GM12878 (cell line): ENCODE measurements at regions not wholly inside any gene's neighbourhood (a gene's known extent, or its start where the extent isn't known, plus 50 kb on each side); places are given as distances from the start of the nearest gene placed in this dataset.

Experiments used
- ATAC-seq: fragments of 200-7000 bp; cut with Tn5 transposase; 3 replicates; pipeline ENCODE4 v1.9.1; 2020; ENCODE audit warnings: mild to moderate bottlenecking, moderate library complexity
- BruUV-seq: library from RNA; stranded (reverse); fragments of 400-500 nt; replicated peaks from 2 replicates; lab custom pipeline; 2021; lab: Mats Ljungman, UMichigan
- CTCF ChIA-PET: fragments of 300-600 bp; sonication (Branson Sonifier 250); formaldehyde crosslinking; extraction: SDS; loops from one replicate; lab custom pipeline; 2021; ENCODE audit warnings: inconsistent platforms; lab: Yijun Ruan, JAX
- POLR2A ChIA-PET: fragments of 350-600 bp; formaldehyde crosslinking; extraction: SDS; loops from one replicate; lab custom pipeline; 2021; ENCODE audit warnings: inconsistent platforms; lab: Charles Lee
- RAD21 ChIA-PET: fragments of 300-600 bp; sonication (Branson Sonifier 250); formaldehyde crosslinking; loops from one replicate; lab custom pipeline; 2023; ENCODE audit warnings: antibody characterized with exemption; ENCODE audit not compliant: unreplicated experiment; lab: Charles Lee
- SMC1A ChIA-PET: fragments of 300-600 bp; sonication (Branson Sonifier 250); formaldehyde crosslinking; loops from one replicate; lab custom pipeline; 2023; ENCODE audit not compliant: unreplicated experiment, uncharacterized antibody; lab: Charles Lee
- DNase-seq: peaks from one replicate; pipeline ENCODE4 v3.0.0-alpha.2; 2011; ENCODE audit warnings: low read depth, low spot score
- FAIRE-seq: peaks from 3 replicates; lab custom pipeline; 2011; peaks lifted over from hg19 to GRCh38; lab: Jason Lieb, UNC
- H2AFZ ChIP-seq: 2 replicates; pipeline ENCODE4 v1.6.0; 2011; ENCODE audit warnings: low read depth, low read length, control low read depth; ENCODE audit not compliant: control insufficient read depth
- H3K27ac ChIP-seq: 2 replicates; pipeline ENCODE4 v1.5.1; 2011; ENCODE audit warnings: control low read depth; ENCODE audit not compliant: control insufficient read depth, insufficient read depth
- H3K27me3 ChIP-seq, 2 experiments: replicated peaks in 1 of 2; 2 replicates each; pipeline versions ENCODE4 v1.6.0 to v1.6.1; 2011; ENCODE audit warnings: low read length in 1 of 2; ENCODE audit not compliant: control insufficient read depth in 2 of 2, insufficient read depth in 2 of 2
- H3K36me3 ChIP-seq, 2 experiments: 2 replicates each; pipeline ENCODE4 v1.5.1; 2011; ENCODE audit warnings: low read length in 1 of 2; ENCODE audit not compliant: control insufficient read depth in 2 of 2, insufficient read depth in 2 of 2
- H3K4me1 ChIP-seq: 2 replicates; pipeline ENCODE4 v1.6.1; 2011; ENCODE audit warnings: mild to moderate bottlenecking, low read length, moderate library complexity, mixed read lengths; ENCODE audit not compliant: control insufficient read depth, insufficient read depth
- H3K4me2 ChIP-seq: 2 replicates; pipeline ENCODE4 v1.6.0; 2011; ENCODE audit warnings: control low read depth; ENCODE audit not compliant: control insufficient read depth, insufficient read depth
- H3K4me3 ChIP-seq: fragments of 200-600 bp; sonication (generic); 2 replicates; pipeline ENCODE4 v1.5.1; 2016
- H3K79me2 ChIP-seq: 2 replicates; pipeline ENCODE4 v1.6.0; 2011; ENCODE audit warnings: low read length; ENCODE audit not compliant: control insufficient read depth, insufficient read depth
- H3K9ac ChIP-seq: 2 replicates; pipeline ENCODE4 v1.8.0; 2011; ENCODE audit warnings: low read length, control low read depth, mixed read lengths; ENCODE audit not compliant: control insufficient read depth, insufficient read depth
- H3K9me3 ChIP-seq: replicated peaks from 3 replicates; pipeline ENCODE4 v1.5.1; 2011; ENCODE audit warnings: mild to moderate bottlenecking, low read length; ENCODE audit not compliant: control insufficient read depth, insufficient read depth
- H4K20me1 ChIP-seq: 2 replicates; pipeline ENCODE4 v1.6.0; 2011; ENCODE audit not compliant: control insufficient read depth, insufficient read depth
- ATF7 ChIP-seq: fragments of 450-650 bp; IDR thresholded peaks from 2 replicates; pipeline ENCODE4 v1.6.1; 2016; ENCODE audit warnings: low read depth, mild to moderate bottlenecking
- BMI1 ChIP-seq: fragments of 450-650 bp; IDR thresholded peaks from 2 replicates; pipeline ENCODE4 v1.6.1; 2016; ENCODE audit warnings: mild to moderate bottlenecking, moderate library complexity, borderline replicate concordance
- EED ChIP-seq: sonication (generic); IDR thresholded peaks from 2 replicates; pipeline ENCODE4 v1.6.1; 2016; ENCODE audit warnings: antibody characterized with exemption, low read depth
- FOS ChIP-seq: IDR thresholded peaks from 3 replicates; pipeline ENCODE4 v1.6.1; 2011; ENCODE audit warnings: borderline replicate concordance; ENCODE audit not compliant: insufficient read length; ENCODE audit errors: extremely low read depth
- KDM1A ChIP-seq: fragments of 200-600 bp; sonication (generic); IDR thresholded peaks from 2 replicates; pipeline ENCODE4 v1.6.1; 2016; ENCODE audit warnings: borderline replicate concordance
- MEF2B ChIP-seq: fragments of 450-650 bp; IDR thresholded peaks from 2 replicates; pipeline ENCODE4 v1.6.1; 2018; ENCODE audit warnings: mild to moderate bottlenecking, moderate library complexity; ENCODE audit not compliant: partially characterized antibody, poor library complexity, severe bottlenecking
- MTA2 ChIP-seq: fragments of 450-650 bp; IDR thresholded peaks from 2 replicates; pipeline ENCODE4 v1.6.1; 2016; ENCODE audit warnings: low read depth, mild to moderate bottlenecking, moderate library complexity
- NFIC ChIP-seq: IDR thresholded peaks from 2 replicates; pipeline ENCODE4 v1.6.1; 2012; ENCODE audit warnings: low read depth, mild to moderate bottlenecking, inconsistent platforms, low read length, moderate library complexity
- NR2C1 ChIP-seq: fragments of 450-650 bp; IDR thresholded peaks from 2 replicates; pipeline ENCODE4 v1.6.1; 2017; ENCODE audit warnings: antibody characterized with exemption, mild to moderate bottlenecking, moderate library complexity
- PKNOX1 ChIP-seq: fragments of 450-650 bp; IDR thresholded peaks from 2 replicates; pipeline ENCODE4 v1.6.1; 2016; ENCODE audit warnings: mild to moderate bottlenecking
- USF1 ChIP-seq: IDR thresholded peaks from 2 replicates; pipeline ENCODE4 v1.6.1; 2011; ENCODE audit warnings: borderline replicate concordance, low read depth, mild to moderate bottlenecking, moderate library complexity, mixed read lengths, low read length; ENCODE audit not compliant: insufficient read depth; ENCODE audit errors: extremely low read length
- ZBTB11 ChIP-seq: fragments of 450-650 bp; formaldehyde crosslinking; IDR thresholded peaks from 2 replicates; pipeline ENCODE4 v1.5.0; 2022; ENCODE audit warnings: mild to moderate bottlenecking, missing genetic modification characterization
- ZBTB33 ChIP-seq: fragments of 450-650 bp; IDR thresholded peaks from 2 replicates; pipeline ENCODE4 v1.6.1; 2017; ENCODE audit warnings: mild to moderate bottlenecking
- in situ Hi-C: fragments of 300-500 bp; cut with MboI; formaldehyde crosslinking; loops from 9 replicates; pipeline ENCODE4 v1.14.3; 2018; ENCODE audit warnings: mixed read lengths
- intact Hi-C: fragments of 100-400 bp; cut with micrococcal nuclease; formaldehyde crosslinking; loops from one replicate; pipeline ENCODE4 v1.14.2; 2022; ENCODE audit not compliant: unreplicated experiment

- H2AFZ ChIP-seq: no peak overlapping the region
- ChIA-PET POLR2A (no interaction called here), CTCF (interaction anchor here (0.6 to 0.7 kb wide), 2 partner anchors 13 to 36 kb away, joined by 3 to 5 read pairs; no protein-coding TSS in a partner anchor), SMC1A (no interaction called here), RAD21 (no interaction called here)
- H3K27me3 ChIP-seq: no peaks in the 10 kb centered on the region
- peak; percentile 23 for DNase-seq
- no peaks in the 10 kb centered on the region for H4K20me1 ChIP-seq
- in situ Hi-C loops (no loop called here), intact Hi-C loops (no loop called here)
- no peak overlapping the region for H3K27ac ChIP-seq
- no peaks in the 10 kb centered on the region for H3K79me2 ChIP-seq
- H3K36me3 ChIP-seq: no peaks in the 10 kb centered on the region
- peak; percentile 60 for ATAC-seq
- peak; percentile 96 for TF ChIP-seq MTA2
- TF ChIP-seq KDM1A: no peak
- TF ChIP-seq NR2C1: no peak
- TF ChIP-seq ATF7: peak; percentile 35; the same call in 1 of the 2 replicates
- no peak for TF ChIP-seq NFIC
- no peak for TF ChIP-seq FOS
- TF ChIP-seq BMI1: 0 out of 2 replicates have a peak, but pooled peaks have one; percentile 13
- TF ChIP-seq EED: no peak
- TF ChIP-seq MEF2B: peak; percentile 29
- no peak for TF ChIP-seq USF1
- TF ChIP-seq ZBTB11: no peak
- TF ChIP-seq PKNOX1: peak; percentile 82
- no peak for TF ChIP-seq ZBTB33
- H3K4me2 ChIP-seq: no peak overlapping the region
- no peak overlapping the region for H3K9ac ChIP-seq
- no peaks in the 10 kb centered on the region for H3K4me1 ChIP-seq
- no TSS peak for BruUV-seq
- no peaks in the 10 kb centered on the region for H3K9me3 ChIP-seq
- H3K4me3 ChIP-seq: no peak overlapping the region
- FAIRE-seq: no peak
Measured at GRCh38 chr6:18055098-18055497, 67.4 kb downstream of the NHLRC1 start.
